Bronchial epithelial cell (primary cell): ENCODE measurements at regions not wholly inside any gene's neighbourhood (a gene's known extent, or its start where the extent isn't known, plus 50 kb on each side); places are given as distances from the start of the nearest gene placed in this dataset.
A peak's percentile ranks its signal among the peaks of the same experiment; 100 is the strongest.

Experiments
- DNase-seq: peaks from one replicate; pipeline ENCODE4 v3.0.0-alpha.2; 2010; ENCODE audit warnings: low read depth
- FAIRE-seq: peaks from 2 replicates; lab custom pipeline; 2011; peaks lifted over from hg19 to GRCh38; lab: Jason Lieb, UNC
- H3K27me3 ChIP-seq: 2 replicates; pipeline ENCODE4 v1.5.1; 2011; ENCODE audit warnings: low read length; ENCODE audit not compliant: control insufficient read depth, insufficient read depth
- H3K36me3 ChIP-seq: 2 replicates; pipeline ENCODE4 v1.5.1; 2011; ENCODE audit warnings: low read length; ENCODE audit not compliant: control insufficient read depth, insufficient read depth
- H3K4me3 ChIP-seq: 2 replicates; pipeline ENCODE4 v1.5.1; 2011; ENCODE audit warnings: mild to moderate bottlenecking, low read depth, low read length, control low read depth
- TF ChIP-seq, protein P1 (sequence below): IDR thresholded peaks from 2 replicates; pipeline ENCODE4 v1.5.1; 2011; ENCODE audit warnings: mild to moderate bottlenecking, moderate library complexity, low read length, control low read depth, inconsistent platforms; ENCODE audit not compliant: insufficient read depth, severe bottlenecking

GRCh38 chr12:27907766-27908165 is 64.8 kb downstream of the PTHLH start:
- Histone ChIP-seq H3K4me3 (no peak overlapping the region), H3K36me3 (no peaks in the 10 kb centered on the region), H3K27me3 (no peaks in the 10 kb centered on the region)
- TF ChIP-seq, protein P1, sequence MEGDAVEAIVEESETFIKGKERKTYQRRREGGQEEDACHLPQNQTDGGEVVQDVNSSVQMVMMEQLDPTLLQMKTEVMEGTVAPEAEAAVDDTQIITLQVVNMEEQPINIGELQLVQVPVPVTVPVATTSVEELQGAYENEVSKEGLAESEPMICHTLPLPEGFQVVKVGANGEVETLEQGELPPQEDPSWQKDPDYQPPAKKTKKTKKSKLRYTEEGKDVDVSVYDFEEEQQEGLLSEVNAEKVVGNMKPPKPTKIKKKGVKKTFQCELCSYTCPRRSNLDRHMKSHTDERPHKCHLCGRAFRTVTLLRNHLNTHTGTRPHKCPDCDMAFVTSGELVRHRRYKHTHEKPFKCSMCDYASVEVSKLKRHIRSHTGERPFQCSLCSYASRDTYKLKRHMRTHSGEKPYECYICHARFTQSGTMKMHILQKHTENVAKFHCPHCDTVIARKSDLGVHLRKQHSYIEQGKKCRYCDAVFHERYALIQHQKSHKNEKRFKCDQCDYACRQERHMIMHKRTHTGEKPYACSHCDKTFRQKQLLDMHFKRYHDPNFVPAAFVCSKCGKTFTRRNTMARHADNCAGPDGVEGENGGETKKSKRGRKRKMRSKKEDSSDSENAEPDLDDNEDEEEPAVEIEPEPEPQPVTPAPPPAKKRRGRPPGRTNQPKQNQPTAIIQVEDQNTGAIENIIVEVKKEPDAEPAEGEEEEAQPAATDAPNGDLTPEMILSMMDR, result no peak
- peak; percentile 42 for DNase-seq
- no peak for FAIRE-seq

DNA sequence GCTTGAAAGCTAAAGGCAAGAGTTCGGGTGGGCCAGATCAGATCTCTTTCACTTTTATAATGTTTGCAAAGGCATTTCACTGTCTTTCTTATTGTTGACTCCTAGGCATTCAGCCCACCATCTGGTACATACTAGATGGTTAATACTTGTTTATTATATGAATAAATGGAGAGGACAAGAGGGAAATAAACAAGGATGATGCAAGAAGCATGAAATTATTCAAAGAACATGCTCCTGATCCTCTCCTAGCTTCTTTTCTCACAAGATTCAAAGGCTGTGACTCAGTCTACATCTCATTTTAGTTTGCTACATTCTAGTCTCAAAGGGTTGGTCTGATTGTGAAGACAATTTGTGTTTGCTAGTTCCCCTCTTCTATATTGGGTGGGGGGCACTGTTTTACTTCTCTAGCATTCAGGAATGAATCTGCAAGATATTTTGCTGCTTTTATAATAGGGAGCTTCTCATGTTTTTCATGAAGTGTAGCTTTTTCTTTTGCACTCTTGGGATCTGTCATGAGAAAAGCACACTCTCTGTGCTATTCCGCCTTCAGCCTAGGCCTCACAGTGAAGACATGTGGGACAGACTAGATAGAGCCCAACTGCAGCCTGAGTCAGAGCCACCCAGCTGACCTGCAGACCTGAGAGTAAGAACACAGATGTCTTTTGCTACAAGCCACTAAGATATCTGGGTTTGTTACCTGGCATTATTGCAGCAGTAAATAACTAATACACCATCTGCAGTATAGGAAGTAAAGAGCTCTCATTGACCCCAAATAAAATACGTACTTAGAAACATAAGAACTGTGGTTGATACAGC is 65.7 kb downstream of the PTHLH start:
- TF ChIP-seq, protein P1, result no peak
- no peak for DNase-seq
- Histone ChIP-seq H3K27me3 (no peaks in the 10 kb centered on the region), H3K4me3 (no peak overlapping the region), H3K36me3 (no peaks in the 10 kb centered on the region)
- FAIRE-seq, result no peak

GRCh38 chr12:27906127-27906500 is 66.4 kb downstream of the PTHLH start:
- DNase-seq (no peak), FAIRE-seq (no peak)
- H3K36me3 ChIP-seq, result no peaks in the 10 kb centered on the region
- TF ChIP-seq, protein P1, result no peak
- no peaks in the 10 kb centered on the region for H3K27me3 ChIP-seq
- no peak overlapping the region for H3K4me3 ChIP-seq

DNA sequence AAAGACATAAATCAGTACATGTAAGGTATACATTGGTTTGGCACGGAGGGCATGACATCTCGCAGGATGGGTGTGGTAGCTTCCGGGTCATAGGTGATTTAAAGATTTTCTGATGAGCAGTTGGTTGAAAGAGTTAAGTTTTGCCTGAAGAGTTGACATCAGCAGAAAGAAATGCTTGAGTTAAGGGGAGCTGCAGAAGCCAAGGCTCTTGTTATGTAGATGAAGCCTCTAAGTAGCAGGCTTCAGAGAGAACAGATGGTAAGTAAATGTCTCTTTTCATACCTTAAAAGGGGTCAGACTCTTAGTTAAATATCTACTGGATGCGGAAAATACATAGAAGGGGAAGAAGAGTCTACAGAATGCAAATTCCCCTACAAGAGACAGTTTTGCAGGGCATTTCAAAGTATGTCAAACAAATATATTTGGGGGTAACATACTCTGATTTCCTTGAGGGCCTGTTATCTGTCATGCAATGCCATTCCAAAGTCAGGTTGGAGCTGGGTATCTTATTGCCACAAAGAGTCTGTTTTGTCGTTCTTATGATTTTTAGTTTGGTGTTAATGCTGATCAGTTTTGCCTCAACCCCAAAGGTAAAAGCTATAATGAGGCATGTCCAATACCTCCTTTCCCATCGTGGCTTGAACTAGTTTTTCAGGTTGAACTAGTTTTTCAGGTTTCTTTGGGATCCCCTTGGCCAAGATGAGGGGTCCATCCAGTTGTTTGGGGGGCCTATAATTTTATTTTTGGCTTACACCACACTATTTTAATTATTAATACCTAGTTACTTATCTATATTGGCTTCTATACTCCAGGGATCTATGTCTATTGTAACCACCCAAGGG is 67.0 kb downstream of the PTHLH start:
- no peak for DNase-seq
- no peaks in the 10 kb centered on the region for H3K27me3 ChIP-seq
- no peak for FAIRE-seq
- TF ChIP-seq, protein P1, result no peak
- no peaks in the 10 kb centered on the region for H3K36me3 ChIP-seq
- no peak overlapping the region for H3K4me3 ChIP-seq

DNA sequence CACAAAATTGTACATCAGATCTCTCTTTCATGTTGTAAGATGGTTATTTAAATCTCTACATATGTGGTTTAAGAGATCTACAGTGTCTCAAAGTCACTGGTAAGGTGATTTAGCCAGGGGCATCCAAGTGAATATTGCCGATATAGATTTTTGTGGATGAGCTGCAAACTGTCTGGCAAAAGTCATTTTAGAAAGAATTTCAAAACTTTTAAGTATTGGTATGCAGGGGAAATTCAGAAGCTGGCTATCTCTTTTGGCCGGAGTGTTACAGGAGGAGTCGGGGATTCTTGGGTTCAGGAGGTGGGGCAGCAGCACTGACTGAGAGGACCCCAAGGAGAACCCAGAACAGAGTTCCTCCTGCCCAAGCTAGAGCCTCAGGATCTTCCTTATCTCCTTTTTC is 69.9 kb downstream of the PTHLH start:
- TF ChIP-seq, protein P1, result no peak
- Histone ChIP-seq H3K4me3 (no peak overlapping the region), H3K27me3 (no peaks in the 10 kb centered on the region), H3K36me3 (no peaks in the 10 kb centered on the region)
- FAIRE-seq (no peak), DNase-seq (no peak)
